ENCODE measurements at regions not wholly inside any gene's neighbourhood (a gene's known extent, or its start where the extent isn't known, plus 50 kb on each side); places are given as distances from the start of the nearest gene placed in this dataset.
A peak's percentile ranks its signal among the peaks of the same experiment; 100 is the strongest.

GRCh38 chr2:238787501-238787900, 60.4 kb upstream of the TWIST2 start:
- peak overlapping the region; percentile 59 for H3K27ac ChIP-seq
- H3K27me3 ChIP-seq, result no peaks in the 10 kb centered on the region
- peaks cover 14% of the 10 kb centered on the region for H3K4me1 ChIP-seq
- H3K4me3 ChIP-seq, result peak overlapping the region in 1 of 2 donors; percentile 3
- H3K9me3 ChIP-seq, result no peaks in the 10 kb centered on the region
- no peak for DNase-seq (ENCODE audit: extremely low spot score in 2 of 2)
- intact Hi-C loops (cut with DNase I), result no loop called here
- H3K36me3 ChIP-seq, result no peaks in the 10 kb centered on the region
- no peak for TF ChIP-seq POLR2A (IDR thresholded peaks at IDR 0.05)
- TF ChIP-seq, protein P1, sequence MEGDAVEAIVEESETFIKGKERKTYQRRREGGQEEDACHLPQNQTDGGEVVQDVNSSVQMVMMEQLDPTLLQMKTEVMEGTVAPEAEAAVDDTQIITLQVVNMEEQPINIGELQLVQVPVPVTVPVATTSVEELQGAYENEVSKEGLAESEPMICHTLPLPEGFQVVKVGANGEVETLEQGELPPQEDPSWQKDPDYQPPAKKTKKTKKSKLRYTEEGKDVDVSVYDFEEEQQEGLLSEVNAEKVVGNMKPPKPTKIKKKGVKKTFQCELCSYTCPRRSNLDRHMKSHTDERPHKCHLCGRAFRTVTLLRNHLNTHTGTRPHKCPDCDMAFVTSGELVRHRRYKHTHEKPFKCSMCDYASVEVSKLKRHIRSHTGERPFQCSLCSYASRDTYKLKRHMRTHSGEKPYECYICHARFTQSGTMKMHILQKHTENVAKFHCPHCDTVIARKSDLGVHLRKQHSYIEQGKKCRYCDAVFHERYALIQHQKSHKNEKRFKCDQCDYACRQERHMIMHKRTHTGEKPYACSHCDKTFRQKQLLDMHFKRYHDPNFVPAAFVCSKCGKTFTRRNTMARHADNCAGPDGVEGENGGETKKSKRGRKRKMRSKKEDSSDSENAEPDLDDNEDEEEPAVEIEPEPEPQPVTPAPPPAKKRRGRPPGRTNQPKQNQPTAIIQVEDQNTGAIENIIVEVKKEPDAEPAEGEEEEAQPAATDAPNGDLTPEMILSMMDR (IDR thresholded peaks at IDR 0.05), result no peak
- TF ChIP-seq POLR2AphosphoS5 (IDR thresholded peaks at IDR 0.05; ENCODE audit: insufficient read depth in 1 of 2, low read depth in 1 of 2), result no peak

- intact Hi-C loops (cut with DNase I), result no loop called here
- Histone ChIP-seq H3K4me3 (no peak overlapping the region), H3K27ac (peak overlapping the region; percentile 39)
Measured at GRCh38 chr2:238789317-238789806, 58.5 kb upstream of the TWIST2 start.

DNA sequence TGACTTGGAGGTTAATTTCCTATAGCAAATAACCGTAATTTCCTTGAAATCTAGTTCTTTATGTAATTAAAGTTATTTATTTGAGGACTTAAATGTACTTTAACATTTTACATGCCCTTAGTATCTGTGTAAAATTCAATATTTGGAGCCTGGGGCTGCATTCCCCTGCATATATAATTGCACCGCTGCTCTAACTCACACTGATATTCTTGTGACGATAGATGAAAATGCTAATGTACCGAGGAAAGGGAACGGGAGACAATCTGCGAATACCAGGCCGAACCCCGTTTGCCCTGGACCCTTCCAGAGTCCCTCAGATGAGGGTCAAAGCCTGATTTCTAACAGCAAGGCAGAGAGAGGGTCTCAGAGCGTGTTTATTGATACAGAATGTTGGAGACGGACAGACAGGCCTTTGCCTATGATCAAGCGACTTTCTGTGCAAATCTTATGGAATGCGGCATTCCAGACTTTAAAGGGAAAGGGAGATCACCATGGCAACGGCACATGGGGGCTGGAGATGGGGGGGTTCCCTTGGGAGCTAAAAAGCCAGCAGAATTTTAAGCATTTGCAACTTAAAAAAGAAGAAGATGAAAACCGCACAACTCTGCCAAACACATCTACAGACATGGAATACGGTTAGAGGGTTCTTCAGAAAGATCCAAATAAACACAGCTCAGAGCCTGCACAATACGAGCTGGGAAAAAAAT, 57.6 kb upstream of the TWIST2 start:
- no peaks in the 10 kb centered on the region for H3K36me3 ChIP-seq
- no peak overlapping the region for H3K4me3 ChIP-seq
- no peaks in the 10 kb centered on the region for H3K27me3 ChIP-seq
- H3K9me3 ChIP-seq, result no peaks in the 10 kb centered on the region
- peak overlapping the region; percentile 70 for H3K27ac ChIP-seq
- H3K4me1 ChIP-seq, result peaks cover 8% of the 10 kb centered on the region
- no peak for DNase-seq (ENCODE audit: extremely low spot score in 2 of 2)
- TF ChIP-seq POLR2A (IDR thresholded peaks at IDR 0.05) (no peak), POLR2AphosphoS5 (IDR thresholded peaks at IDR 0.05; ENCODE audit: insufficient read depth in 1 of 2, low read depth in 1 of 2) (no peak)
- TF ChIP-seq, protein P1 (IDR thresholded peaks at IDR 0.05), result no peak
- intact Hi-C loops (cut with DNase I), result no loop called here

More at GRCh38 chr2:238789317-238789806, 58.5 kb upstream of the TWIST2 start:
- DNase-seq (ENCODE audit: extremely low spot score in 2 of 2), result no peak
- TF ChIP-seq POLR2AphosphoS5 (IDR thresholded peaks at IDR 0.05; ENCODE audit: insufficient read depth in 1 of 2, low read depth in 1 of 2) (no peak), POLR2A (IDR thresholded peaks at IDR 0.05) (no peak)
- TF ChIP-seq, protein P1 (IDR thresholded peaks at IDR 0.05), result no peak
- peaks cover 10% of the 10 kb centered on the region for H3K4me1 ChIP-seq
- H3K27me3 ChIP-seq, result no peaks in the 10 kb centered on the region
- no peaks in the 10 kb centered on the region for H3K9me3 ChIP-seq
- H3K36me3 ChIP-seq, result no peaks in the 10 kb centered on the region

DNA sequence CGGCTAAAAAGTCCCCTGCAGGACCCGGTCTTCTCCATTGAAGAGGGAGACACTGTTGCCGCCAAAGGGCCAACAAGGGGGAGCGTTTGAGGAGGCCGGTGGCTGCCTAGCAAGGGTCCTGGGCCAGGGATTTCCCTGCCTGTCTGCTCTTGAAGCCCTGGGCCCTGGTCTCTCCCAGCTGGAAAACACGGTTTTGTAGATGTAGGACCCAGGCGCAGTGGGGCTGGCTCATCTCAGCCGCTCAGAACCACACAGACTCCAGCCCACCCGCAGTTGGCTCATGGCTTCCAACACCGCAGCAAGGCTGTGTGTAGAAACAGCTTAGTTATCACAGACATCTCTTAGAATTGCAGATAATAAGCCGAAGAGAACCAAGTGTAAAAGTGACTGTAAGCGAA, 57.1 kb upstream of the TWIST2 start:
- intact Hi-C loops (cut with DNase I), result no loop called here
- H3K27me3 ChIP-seq, result no peaks in the 10 kb centered on the region
- no peak for TF ChIP-seq POLR2A (IDR thresholded peaks at IDR 0.05)
- TF ChIP-seq, protein P1 (IDR thresholded peaks at IDR 0.05), result no peak
- TF ChIP-seq POLR2AphosphoS5 (IDR thresholded peaks at IDR 0.05; ENCODE audit: insufficient read depth in 1 of 2, low read depth in 1 of 2), result no peak
- H3K27ac ChIP-seq, result peak overlapping the region; percentile 70
- peaks cover 8% of the 10 kb centered on the region for H3K4me1 ChIP-seq
- no peaks in the 10 kb centered on the region for H3K36me3 ChIP-seq
- H3K9me3 ChIP-seq, result no peaks in the 10 kb centered on the region
- DNase-seq (ENCODE audit: extremely low spot score in 2 of 2), result no peak
- peak overlapping the region; percentile 0 to 9 for H3K4me3 ChIP-seq

GRCh38 chr2:238791354-238791753, 56.5 kb upstream of the TWIST2 start:
- intact Hi-C loops (cut with DNase I), result no loop called here
- DNase-seq (ENCODE audit: extremely low spot score in 2 of 2), result no peak
- Histone ChIP-seq H3K9me3 (no peaks in the 10 kb centered on the region), H3K27me3 (no peaks in the 10 kb centered on the region), H3K36me3 (no peaks in the 10 kb centered on the region), H3K4me1 (peaks cover 8% of the 10 kb centered on the region), H3K27ac (peak overlapping the region; percentile 70), H3K4me3 (peak overlapping the region; percentile 0 to 9)
- peak in 1 of 2 donors; percentile 26 for TF ChIP-seq POLR2AphosphoS5 (IDR thresholded peaks at IDR 0.05; ENCODE audit: insufficient read depth in 1 of 2, low read depth in 1 of 2)
- TF ChIP-seq POLR2A (IDR thresholded peaks at IDR 0.05), result no peak

Data from vagina (tissue), 2 donors.